HEK293 (cell line): ENCODE measurements at regions not wholly inside any gene's neighbourhood (a gene's known extent, or its start where the extent isn't known, plus 50 kb on each side); places are given as distances from the start of the nearest gene placed in this dataset.

ENCODE experiments used
- ATF2 ChIP-seq: fragments of 450-650 bp; formaldehyde crosslinking; IDR thresholded peaks from 2 replicates; pipeline ENCODE4 v1.5.1; 2016; ENCODE audit warnings: missing biosample characterization, missing genetic modification characterization, low read depth
- MZF1 ChIP-seq: fragments of 450-650 bp; formaldehyde crosslinking; IDR thresholded peaks from 2 replicates; pipeline ENCODE4 v1.5.1; 2017; ENCODE audit warnings: missing biosample characterization, missing genetic modification characterization, borderline replicate concordance
- ZNF416 ChIP-seq: fragments of 450-650 bp; formaldehyde crosslinking; IDR thresholded peaks from 2 replicates; pipeline ENCODE4 v1.5.1; 2016; ENCODE audit warnings: missing biosample characterization, missing genetic modification characterization

GRCh38 chr12:126397660-126398059, 1332.4 kb downstream of the AACS start:
- TF ChIP-seq ATF2 (tag by site-specific recombination) (no peak), MZF1 (tag by site-specific recombination) (no peak), ZNF416 (tag by site-specific recombination) (no peak)
